ENCODE measurements at regions not wholly inside any gene's neighbourhood (a gene's known extent, or its start where the extent isn't known, plus 50 kb on each side); places are given as distances from the start of the nearest gene placed in this dataset.
A peak's percentile ranks its signal among the peaks of the same experiment; 100 is the strongest.

DNA sequence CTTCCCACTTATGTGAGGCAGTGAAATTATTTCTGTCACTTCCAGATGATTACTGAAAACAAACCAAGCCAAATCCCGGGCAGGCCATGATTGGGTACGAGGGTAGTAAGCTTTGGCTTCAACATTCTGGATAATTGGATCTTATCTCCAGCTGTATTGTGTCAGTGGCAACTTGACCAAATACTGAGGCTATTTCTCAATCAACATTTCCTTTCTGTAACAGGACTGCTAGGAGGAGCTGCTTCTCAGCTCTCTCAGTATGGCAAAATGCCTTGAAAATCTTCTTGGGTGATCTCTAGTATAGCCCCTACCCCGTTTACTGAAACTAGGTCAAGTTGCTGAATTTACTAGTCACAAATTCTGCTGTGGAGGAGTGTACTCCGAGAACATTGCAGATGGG lies 169.3 kb upstream of the FRMPD4 start:
- DNase-seq (ENCODE audit: low read depth) = no peak
- no peak overlapping the region for H3K4me3 ChIP-seq (ENCODE audit: low read length)
- TF ChIP-seq, protein P1, sequence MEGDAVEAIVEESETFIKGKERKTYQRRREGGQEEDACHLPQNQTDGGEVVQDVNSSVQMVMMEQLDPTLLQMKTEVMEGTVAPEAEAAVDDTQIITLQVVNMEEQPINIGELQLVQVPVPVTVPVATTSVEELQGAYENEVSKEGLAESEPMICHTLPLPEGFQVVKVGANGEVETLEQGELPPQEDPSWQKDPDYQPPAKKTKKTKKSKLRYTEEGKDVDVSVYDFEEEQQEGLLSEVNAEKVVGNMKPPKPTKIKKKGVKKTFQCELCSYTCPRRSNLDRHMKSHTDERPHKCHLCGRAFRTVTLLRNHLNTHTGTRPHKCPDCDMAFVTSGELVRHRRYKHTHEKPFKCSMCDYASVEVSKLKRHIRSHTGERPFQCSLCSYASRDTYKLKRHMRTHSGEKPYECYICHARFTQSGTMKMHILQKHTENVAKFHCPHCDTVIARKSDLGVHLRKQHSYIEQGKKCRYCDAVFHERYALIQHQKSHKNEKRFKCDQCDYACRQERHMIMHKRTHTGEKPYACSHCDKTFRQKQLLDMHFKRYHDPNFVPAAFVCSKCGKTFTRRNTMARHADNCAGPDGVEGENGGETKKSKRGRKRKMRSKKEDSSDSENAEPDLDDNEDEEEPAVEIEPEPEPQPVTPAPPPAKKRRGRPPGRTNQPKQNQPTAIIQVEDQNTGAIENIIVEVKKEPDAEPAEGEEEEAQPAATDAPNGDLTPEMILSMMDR (conservative IDR thresholded peaks at IDR 0.05; ENCODE audit: low read length) = no peak

DNA sequence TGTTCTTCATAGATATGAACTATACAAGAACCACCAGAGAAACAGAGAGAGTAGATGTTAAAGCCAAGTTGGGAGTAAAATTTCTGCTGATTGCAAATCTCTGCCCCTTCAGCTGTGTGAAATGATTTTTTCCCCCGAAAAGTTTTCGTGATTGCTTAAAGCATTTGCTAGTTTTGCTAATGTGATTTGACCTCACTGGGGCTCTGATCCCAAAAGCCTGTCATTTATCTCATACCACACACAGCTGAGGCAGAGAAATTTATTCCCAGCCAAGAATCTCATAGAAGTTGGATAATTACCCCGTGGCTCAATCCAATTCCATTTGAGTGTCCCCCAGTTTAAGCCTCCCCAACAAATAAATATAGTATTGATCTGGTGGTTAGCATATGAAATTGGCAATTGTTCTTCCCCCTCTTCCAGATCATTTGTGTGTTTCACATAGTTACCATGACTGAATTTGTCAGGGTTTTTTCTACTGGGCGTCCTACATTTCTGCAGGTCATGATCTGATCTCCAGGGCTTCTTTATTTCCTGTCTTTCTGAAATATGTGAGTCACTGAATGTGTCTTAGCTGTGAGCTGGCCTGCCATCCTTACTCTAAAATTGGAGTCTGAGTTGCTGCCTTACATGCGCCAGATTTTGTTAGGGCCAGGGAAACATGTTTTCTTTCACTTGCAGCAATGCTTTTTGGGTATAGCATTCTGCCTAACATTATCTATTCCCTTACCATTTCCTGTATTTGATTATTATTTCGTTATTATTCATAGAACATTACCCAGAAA lies 167.5 kb upstream of the FRMPD4 start:
- TF ChIP-seq, protein P1 (conservative IDR thresholded peaks at IDR 0.05; ENCODE audit: low read length) = no peak
- peak; percentile 8 for DNase-seq (ENCODE audit: low read depth)

DNA sequence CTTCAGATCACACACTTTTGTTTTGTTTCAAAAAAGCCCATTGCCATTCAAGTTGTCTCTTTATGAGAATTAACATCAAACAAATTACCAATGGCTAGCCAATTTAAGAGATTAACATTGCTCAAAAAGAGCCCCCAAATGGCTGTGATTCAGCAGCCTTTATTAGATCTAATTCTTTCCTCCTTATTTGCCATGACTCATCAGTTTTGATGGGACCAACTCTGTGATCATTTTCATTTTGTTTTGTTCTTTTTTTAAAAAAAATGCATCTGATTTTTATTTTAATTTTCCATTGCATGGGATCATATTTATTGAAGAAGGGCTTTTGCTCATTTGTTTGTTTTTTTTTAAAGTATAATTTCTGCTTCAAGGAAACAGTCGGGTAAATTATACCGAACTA lies 161.6 kb upstream of the FRMPD4 start:
- H3K4me3 ChIP-seq (ENCODE audit: low read length) = no peak overlapping the region
- TF ChIP-seq, protein P1 (conservative IDR thresholded peaks at IDR 0.05; ENCODE audit: low read length) = no peak
- no peak for DNase-seq (ENCODE audit: low read depth)

More for the DNA sequence above, 167.5 kb upstream of the FRMPD4 start:
- H3K4me3 ChIP-seq (ENCODE audit: low read length) = no peak overlapping the region

DNA sequence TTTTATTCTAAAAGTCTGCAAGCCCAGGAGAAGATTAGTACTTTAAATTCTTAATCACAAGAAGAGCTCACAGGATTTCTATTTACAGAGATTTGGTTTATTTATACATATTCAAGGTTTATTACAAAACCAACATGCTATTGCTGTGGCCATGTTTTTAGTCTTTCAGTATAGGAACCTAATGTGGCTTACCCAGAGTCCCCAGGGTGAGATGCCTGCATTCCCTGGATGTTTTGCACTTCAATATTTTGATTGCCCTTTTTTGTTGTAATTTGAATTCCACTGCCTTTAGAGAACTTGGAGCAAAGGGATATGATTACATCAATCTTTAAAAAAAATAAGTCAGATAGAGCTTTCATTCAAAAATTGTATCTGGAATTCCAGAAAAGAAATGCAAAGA lies 146.0 kb upstream of the FRMPD4 start:
- TF ChIP-seq, protein P1 (conservative IDR thresholded peaks at IDR 0.05; ENCODE audit: low read length) = no peak
- DNase-seq (ENCODE audit: low read depth) = peak; percentile 26
- no peak overlapping the region for H3K4me3 ChIP-seq (ENCODE audit: low read length)

DNA sequence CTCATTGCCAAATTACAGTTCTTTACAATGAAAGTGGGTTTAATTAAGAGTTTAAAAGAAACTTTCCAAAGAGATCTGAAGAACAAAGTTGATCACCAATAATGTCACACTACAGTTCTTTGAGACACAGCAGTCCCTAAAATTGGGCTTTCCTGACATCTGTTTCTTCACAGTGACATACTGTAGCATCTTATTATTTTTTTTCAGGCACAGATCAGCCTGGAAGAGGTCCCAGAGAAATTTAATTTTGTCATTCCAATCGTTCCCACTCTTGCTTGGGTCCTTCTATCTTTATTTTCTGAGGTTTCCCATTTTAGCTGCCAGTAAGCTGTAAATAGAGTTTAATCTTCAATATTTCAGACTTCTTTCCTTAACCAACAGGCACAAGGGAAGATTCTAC lies 143.1 kb upstream of the FRMPD4 start:
- TF ChIP-seq, protein P1 (conservative IDR thresholded peaks at IDR 0.05; ENCODE audit: low read length) = no peak
- H3K4me3 ChIP-seq (ENCODE audit: low read length) = no peak overlapping the region
- DNase-seq (ENCODE audit: low read depth) = no peak

DNA sequence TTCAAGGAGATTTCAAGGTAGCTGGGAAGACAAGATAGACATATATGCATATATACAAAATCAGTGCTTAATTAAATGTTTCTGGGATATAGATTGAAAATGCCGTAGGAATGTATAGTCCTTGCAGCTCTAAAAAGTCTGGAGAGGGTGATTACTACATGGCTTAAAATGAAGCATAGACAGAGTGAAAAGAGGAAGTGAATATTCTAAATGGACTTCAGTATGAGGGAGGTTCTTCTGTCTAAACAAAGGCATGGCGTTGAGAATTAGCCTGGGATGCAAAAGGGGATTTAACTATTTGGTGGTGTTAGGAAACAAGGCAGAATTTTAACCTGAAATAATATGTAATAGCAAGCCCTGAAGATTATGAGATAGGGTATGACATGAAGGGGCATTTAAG lies 141.5 kb upstream of the FRMPD4 start:
- no peak for DNase-seq (ENCODE audit: low read depth)
- TF ChIP-seq, protein P1 (conservative IDR thresholded peaks at IDR 0.05; ENCODE audit: low read length) = no peak
- no peak overlapping the region for H3K4me3 ChIP-seq (ENCODE audit: low read length)

DNA sequence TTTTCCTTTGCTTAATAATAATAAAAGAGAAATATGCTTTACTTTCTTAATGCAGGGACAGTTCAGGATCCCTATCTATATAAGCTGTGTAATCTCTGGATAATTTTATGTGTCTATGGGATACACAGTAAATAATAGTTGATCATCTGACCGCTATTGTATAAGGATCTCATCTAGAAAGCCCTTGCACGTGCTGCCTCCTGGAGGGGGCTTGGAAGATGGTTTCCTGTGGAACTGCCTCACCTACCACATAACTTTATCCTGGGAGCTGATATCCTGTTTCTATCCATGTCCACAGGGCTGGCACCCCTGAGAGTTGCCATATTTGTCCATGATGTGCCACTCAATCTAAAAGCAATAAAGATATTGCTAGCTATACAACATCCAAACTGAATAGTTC lies 139.3 kb upstream of the FRMPD4 start:
- H3K4me3 ChIP-seq (ENCODE audit: low read length) = no peak overlapping the region
- DNase-seq (ENCODE audit: low read depth) = no peak
- TF ChIP-seq, protein P1 (conservative IDR thresholded peaks at IDR 0.05; ENCODE audit: low read length) = no peak

All from AG10803 (cell line).